GM18858 (cell line): ENCODE measurements at regions not wholly inside any gene's neighbourhood (a gene's known extent, or its start where the extent isn't known, plus 50 kb on each side); places are given as distances from the start of the nearest gene placed in this dataset.

Experiments
- ATAC-seq: cut with Tn5 transposase; IDR thresholded peaks from one replicate; pipeline ENCODE4 v1.9.1; 2021; ENCODE audit not compliant: unreplicated experiment

DNA sequence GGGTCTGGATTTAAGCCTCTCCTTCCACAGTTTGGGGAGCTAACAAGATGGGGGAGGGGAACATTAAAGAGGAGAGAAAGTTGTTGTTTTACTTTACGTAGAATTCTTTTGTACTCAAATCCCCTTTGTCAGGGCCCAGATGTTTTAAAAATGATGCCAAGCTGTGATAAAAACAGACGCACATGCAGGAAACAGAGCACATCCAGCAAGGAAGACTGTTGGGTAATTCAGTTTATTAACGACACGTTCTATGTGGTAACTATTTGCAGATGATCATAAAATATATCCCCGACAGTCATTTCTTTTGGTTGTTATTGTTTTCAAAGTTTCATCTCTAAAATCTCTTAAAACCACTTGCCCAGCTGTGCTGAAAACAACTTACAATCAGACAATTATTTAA, 307.0 kb upstream of the PRDM1 start:
- ATAC-seq, result no peak

GRCh38 chr6:105775095-105775494, 311.0 kb upstream of the PRDM1 start:
- ATAC-seq, result no peak

GRCh38 chr6:105774247-105774646, 311.9 kb upstream of the PRDM1 start:
- ATAC-seq, result no peak

DNA sequence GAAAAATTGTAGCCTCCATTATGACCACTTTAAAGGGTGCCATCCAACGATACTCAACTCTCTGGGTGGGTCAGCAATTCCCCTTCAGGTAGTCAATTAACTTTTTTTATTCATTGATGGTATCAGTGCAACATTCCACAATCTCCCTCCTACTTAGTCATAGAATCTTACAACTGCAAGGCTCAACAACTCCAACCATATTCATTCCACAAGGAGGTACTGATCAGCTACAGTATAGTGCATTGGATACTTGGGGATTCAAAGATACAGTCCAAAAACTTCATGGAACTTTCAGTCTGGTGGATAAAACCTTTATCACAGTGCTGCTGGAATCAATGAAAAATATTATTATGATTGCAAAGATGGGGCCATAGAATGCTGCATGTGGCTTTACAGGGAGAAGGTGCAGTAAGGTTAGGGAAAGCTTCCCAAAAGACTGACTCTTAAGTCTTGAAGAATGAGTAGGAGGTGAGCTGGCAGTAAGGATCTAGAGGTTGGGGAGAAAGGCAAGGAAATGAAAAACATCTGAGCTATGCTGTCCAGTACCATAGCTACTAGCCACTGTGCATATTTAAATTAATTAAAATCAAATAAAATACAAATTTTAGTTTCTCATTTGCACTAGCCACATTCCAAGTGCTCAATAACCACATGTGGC, 314.7 kb upstream of the PRDM1 start:
- ATAC-seq, result no peak

DNA sequence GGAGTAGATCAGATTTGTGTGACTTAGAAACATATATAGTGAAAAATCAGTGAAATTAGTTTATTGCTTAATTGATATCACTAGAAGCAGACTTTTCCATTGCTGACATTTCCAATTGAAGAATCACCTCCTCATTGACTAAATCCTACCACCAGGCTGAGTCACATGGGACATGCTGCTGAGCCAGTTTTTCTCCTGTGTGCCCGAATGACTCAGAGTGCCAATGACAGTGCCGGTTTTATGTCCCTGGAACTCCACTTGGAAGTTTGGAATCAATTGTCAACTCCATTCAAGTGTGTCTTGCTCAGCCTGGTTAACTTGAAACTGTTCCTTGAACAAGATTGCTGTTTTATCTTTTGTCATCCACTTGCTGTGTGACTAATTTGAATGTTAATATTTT, 316.1 kb upstream of the PRDM1 start:
- ATAC-seq, result no peak

DNA sequence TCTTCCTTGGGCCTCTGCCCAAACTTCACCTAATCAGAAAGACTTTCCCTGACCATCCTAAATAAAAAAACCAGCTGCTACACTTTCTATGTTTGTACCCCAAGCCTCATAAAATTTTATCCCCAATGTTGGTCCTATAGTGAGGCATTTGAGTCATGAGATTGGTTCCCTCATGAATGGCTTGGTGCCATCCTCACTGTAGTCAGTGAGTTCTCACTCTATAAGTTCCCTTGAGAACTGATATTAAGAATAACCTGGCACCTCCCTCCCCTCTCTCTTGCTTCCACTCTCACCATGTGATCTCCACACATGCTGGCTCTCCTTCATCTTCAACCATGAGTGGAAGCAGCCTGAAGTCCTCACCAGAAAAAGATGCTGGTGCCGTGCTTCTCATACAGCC, 316.9 kb upstream of the PRDM1 start:
- ATAC-seq, result no peak

DNA sequence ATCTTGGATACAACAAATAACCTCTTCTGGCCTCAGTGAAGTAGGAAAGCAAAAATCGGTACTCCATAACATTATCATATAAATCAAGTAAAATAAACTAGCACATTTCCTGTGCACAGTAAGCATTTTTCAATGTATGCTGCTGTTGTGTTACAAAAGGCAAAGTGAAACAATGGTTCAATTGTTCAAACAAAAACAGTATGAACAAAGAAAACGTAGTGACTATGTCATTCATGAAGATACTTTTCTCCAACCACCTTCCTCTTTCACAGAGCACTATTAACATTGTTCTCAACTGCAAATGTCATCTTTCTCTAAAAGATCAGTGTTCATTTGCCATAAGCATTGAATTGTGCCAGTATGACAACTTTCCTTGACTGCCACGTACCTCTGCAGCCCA, 318.6 kb upstream of the PRDM1 start:
- ATAC-seq, result no peak

GRCh38 chr6:105765239-105765638, 320.9 kb upstream of the PRDM1 start:
- peak; percentile 46 for ATAC-seq

DNA sequence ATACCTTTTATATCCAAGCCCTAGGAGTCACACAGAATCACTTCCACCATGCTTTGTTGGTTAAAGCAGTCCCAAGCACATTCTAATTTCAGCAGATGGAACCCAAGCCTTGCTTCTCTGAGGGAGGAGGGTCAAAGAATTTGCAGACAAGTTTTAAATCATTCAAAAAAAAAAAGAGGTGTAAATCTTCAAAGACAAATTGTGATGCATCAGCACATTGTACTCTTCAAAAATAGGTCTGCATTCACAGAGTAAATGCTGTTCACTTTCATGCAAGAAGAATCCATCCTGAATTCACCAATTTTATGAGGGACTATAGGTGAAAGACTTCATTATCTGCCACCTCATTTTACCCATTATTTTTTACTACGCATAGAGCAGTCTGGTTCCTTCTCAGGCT, 321.8 kb upstream of the PRDM1 start:
- no peak for ATAC-seq

GRCh38 chr6:105763866-105764265, 322.3 kb upstream of the PRDM1 start:
- ATAC-seq, result no peak

DNA sequence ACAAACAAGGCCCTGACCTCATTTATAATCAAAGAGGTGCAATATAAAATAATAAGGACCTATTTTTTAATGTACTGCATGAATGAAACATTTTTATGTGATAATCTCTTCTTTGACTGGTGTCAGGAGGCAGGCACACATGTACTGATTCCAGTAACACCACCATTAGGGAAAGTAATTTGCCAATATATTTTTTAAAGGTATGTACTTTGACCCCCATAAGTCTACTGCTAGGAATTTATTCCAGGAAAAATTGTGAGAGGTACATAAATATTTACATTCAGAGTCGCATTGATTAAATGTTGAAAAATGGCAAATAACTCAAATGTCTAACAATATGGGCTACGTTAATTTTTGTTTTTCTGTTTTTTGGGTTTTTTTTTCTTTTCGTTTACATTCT, 325.4 kb upstream of the PRDM1 start:
- no peak for ATAC-seq

DNA sequence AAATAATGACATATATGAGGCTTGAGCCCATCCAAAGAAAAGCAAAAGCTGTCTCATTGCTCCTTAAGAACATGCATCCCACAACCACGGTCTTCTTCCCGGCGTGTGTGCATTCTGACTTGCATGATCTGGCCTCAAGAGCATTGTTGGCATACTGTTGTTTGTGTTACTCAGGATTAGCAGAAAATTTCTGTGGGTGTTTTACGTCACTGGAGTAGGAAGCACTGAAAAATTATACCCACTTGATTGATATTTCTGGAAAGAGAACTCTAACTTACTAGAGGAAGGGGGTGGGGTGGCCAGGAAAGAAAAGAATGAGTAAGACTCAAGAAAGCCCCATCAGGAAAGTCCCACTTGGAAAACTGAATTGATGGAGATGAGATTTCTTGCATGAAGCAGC, 326.2 kb upstream of the PRDM1 start:
- ATAC-seq, result no peak

DNA sequence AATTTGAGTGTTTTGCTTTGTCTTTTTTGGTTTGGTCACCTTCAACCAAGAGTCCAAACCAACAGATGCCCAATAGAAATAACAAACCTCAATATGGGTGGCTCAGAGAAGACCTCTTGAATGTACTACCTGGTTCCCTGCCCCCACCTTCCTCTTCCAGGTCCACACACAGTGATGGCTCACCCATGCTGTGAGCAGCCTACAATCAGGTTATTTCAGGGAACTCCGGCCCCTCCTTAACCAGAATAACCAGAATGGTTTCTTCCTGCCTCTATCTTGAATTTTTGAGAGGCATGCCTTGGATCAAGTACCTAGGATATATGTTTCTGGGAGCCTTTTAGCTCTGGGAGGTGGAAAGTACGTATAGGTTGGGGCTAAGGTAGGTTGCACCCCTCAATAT, 327.1 kb upstream of the PRDM1 start:
- ATAC-seq, result no peak

GRCh38 chr6:105757512-105758200, 328.5 kb upstream of the PRDM1 start:
- ATAC-seq, result peak; percentile 94

DNA sequence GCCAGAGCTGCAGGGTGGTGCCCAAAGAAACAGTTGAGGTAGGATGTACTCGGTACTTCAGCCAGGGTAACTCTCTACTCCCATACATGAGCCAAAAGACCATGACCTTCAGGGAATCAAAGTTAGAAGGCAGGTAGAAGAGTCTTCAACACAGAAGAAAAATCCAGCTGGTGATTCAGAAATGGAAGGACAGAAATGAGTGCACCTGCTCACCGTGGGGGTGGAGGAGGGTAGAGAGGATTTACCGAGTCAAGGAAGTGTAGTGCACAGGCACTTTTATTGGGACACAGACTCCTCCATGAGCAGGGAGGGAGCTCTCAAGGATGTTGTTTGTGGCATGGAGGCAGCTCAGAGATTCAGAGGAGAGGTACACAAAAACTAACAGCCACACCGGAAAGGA, 330.3 kb upstream of the PRDM1 start:
- ATAC-seq, result no peak

DNA sequence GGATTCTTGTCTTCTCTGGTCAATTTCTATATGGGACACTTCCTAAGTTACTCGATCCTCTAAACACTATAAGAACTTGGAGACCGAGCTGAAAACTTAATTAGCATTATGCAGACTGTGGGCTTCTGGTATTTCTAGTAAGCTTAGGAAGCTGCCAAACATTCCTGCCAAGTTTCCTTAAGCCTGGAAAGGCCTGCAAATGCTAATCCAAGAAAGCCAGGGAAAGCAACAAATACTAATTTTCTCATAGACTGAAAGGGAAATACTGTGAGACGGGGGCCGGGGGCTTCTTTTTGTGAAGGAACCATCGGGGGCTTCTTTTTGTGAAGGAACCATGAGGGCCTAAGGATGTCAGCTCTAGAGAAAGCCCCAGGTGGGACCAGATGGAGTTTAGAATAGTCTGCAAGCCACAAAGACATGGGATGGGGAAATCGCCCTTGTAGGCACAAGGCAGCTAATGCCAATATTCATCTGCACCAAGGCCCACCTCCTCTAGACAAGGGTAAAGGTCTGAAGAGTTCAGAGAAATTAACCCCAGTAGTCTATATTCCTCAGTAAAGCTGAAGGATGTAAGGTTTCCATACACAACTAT, 332.4 kb upstream of the PRDM1 start:
- no peak for ATAC-seq

- no peak for ATAC-seq
These were observed 332.9 kb upstream of the PRDM1 start for GRCh38 chr6:105753207-105753606.

DNA sequence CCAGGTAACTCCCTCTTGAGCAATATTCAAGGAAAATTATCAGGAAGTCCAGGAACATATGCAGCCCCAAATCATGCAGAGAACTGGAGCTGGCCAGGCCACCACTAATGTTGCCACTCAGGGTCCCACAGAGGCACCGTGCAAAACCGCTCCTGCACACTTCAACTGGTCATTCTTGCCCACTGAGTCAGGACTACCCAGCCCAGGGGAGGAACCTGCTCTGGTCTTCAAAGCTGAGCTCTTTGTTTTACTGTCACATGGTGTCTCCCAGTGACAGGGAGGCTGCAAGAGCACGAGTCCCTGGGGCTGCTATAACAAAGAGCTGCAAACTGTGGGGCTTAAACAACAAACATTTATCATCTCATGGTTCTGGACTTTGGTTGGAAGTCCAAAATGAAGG, 336.0 kb upstream of the PRDM1 start:
- ATAC-seq, result no peak

DNA sequence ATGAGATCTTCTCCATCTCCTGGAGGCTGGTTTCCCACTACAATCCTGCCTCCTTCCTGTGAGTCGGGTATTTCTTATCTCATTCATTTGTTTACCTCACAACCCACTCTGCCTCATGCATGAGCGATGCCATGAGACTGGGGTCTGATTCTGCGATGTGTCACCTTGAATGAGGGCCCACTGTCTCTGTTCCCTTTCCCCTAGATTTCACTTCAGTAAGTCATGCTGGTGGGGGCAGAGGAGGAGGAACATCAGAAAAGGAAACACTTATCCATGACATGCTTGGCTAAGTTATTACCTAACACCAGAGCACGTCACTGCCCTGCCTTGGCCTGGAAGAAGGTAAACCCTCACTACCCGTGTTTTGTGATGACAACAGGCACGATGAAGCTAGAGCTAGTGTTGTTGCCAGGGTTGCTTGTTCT, 337.4 kb upstream of the PRDM1 start:
- no peak for ATAC-seq

GRCh38 chr6:105747823-105748405, 338.2 kb upstream of the PRDM1 start:
- ATAC-seq, result no peak

- no peak for ATAC-seq
These were observed 339.6 kb upstream of the PRDM1 start for GRCh38 chr6:105746509-105746908.

DNA sequence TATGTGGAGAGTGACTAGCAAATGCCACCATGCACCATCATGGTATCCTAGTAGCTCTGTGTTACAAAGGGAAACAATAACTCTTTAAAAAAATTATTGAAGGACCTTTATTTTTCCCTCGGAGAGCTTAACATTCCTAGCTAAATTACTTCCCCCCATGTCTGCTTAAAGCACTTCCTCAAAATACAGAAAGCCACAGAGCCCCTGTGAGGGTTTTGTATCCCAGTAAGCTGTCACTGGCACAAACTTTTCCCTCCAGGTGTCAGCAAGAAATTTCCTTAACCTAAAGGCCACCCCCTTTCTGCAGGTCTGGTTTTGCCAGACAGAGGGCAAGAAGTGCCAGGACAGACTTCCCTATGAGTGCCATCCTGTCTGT, 340.0 kb upstream of the PRDM1 start:
- no peak for ATAC-seq
